ENCODE measurements at regions not wholly inside any gene's neighbourhood (a gene's known extent, or its start where the extent isn't known, plus 50 kb on each side); places are given as distances from the start of the nearest gene placed in this dataset.

- TF ChIP-seq CTCF (conservative IDR thresholded peaks at IDR 0.05; ENCODE audit: low read depth, low read length), result no peak
- no peak overlapping the region for H3K4me3 ChIP-seq (ENCODE audit: low read depth, low read length)
- DNase-seq (ENCODE audit: low read depth), result peak; percentile 39
These were observed 208.3 kb upstream of the ITGA1 start for GRCh38 chr5:52579391-52579790.

GRCh38 chr5:52580921-52581320 is 206.8 kb upstream of the ITGA1 start:
- DNase-seq (ENCODE audit: low read depth), result no peak
- H3K4me3 ChIP-seq (ENCODE audit: low read depth, low read length), result no peak overlapping the region
- no peak for TF ChIP-seq CTCF (conservative IDR thresholded peaks at IDR 0.05; ENCODE audit: low read depth, low read length)

GRCh38 chr5:52582313-52582712 is 205.4 kb upstream of the ITGA1 start:
- no peak for DNase-seq (ENCODE audit: low read depth)
- H3K4me3 ChIP-seq (ENCODE audit: low read depth, low read length), result no peak overlapping the region
- TF ChIP-seq CTCF (conservative IDR thresholded peaks at IDR 0.05; ENCODE audit: low read depth, low read length), result no peak

- DNase-seq (ENCODE audit: low read depth), result no peak
- no peak overlapping the region for H3K4me3 ChIP-seq (ENCODE audit: low read depth, low read length)
- TF ChIP-seq CTCF (conservative IDR thresholded peaks at IDR 0.05; ENCODE audit: low read depth, low read length), result no peak
These were observed 200.6 kb upstream of the ITGA1 start for GRCh38 chr5:52587131-52587530.

GRCh38 chr5:52597625-52598024 is 190.1 kb upstream of the ITGA1 start:
- DNase-seq (ENCODE audit: low read depth), result no peak
- H3K4me3 ChIP-seq (ENCODE audit: low read depth, low read length), result no peak overlapping the region
- no peak for TF ChIP-seq CTCF (conservative IDR thresholded peaks at IDR 0.05; ENCODE audit: low read depth, low read length)

- no peak overlapping the region for H3K4me3 ChIP-seq (ENCODE audit: low read depth, low read length)
- no peak for DNase-seq (ENCODE audit: low read depth)
- no peak for TF ChIP-seq CTCF (conservative IDR thresholded peaks at IDR 0.05; ENCODE audit: low read depth, low read length)
These were observed 188.7 kb upstream of the ITGA1 start for GRCh38 chr5:52598968-52599367.

- DNase-seq (ENCODE audit: low read depth), result peak; percentile 41
These were observed 183.8 kb upstream of the ITGA1 start for GRCh38 chr5:52603778-52604554.

More at GRCh38 chr5:52603778-52604554, 183.8 kb upstream of the ITGA1 start:
- H3K4me3 ChIP-seq (ENCODE audit: low read depth, low read length), result no peak overlapping the region
- no peak for TF ChIP-seq CTCF (conservative IDR thresholded peaks at IDR 0.05; ENCODE audit: low read depth, low read length)
